ENCODE measurements at regions not wholly inside any gene's neighbourhood (a gene's known extent, or its start where the extent isn't known, plus 50 kb on each side); places are given as distances from the start of the nearest gene placed in this dataset.
"Not testable (repeated sequence)": the region's sequence is repeated elsewhere in the genome, so short reads cannot be mapped to it uniquely, and the experiment has no call there.

- DNase-seq (ENCODE audit: low spot score): no peak
Observed at GRCh38 chr5:163885117-163885516, 379.7 kb downstream of the MAT2B start.

- no peak for DNase-seq (ENCODE audit: low spot score)
Observed at GRCh38 chr5:163887854-163888253, 382.4 kb downstream of the MAT2B start.

GRCh38 chr5:163888366-163888765 lies 382.9 kb downstream of the MAT2B start:
- no peak for DNase-seq (ENCODE audit: low spot score)

GRCh38 chr5:163889369-163889768 lies 383.9 kb downstream of the MAT2B start:
- no peak for DNase-seq (ENCODE audit: low spot score)

GRCh38 chr5:163890261-163890660 lies 384.8 kb downstream of the MAT2B start:
- DNase-seq (ENCODE audit: low spot score): no peak

- DNase-seq (ENCODE audit: low spot score): no peak
Observed at GRCh38 chr5:163893281-163893680, 387.9 kb downstream of the MAT2B start.

GRCh38 chr5:163894645-163895044 lies 389.2 kb downstream of the MAT2B start:
- DNase-seq (ENCODE audit: low spot score): peak; percentile 76

- DNase-seq (ENCODE audit: low spot score): no peak
Observed at GRCh38 chr5:163898873-163899272, 393.5 kb downstream of the MAT2B start.

GRCh38 chr5:163907783-163908182 lies 402.4 kb downstream of the MAT2B start:
- DNase-seq (ENCODE audit: low spot score): not testable (repeated sequence)

GRCh38 chr5:163908253-163908652 lies 402.8 kb downstream of the MAT2B start:
- DNase-seq (ENCODE audit: low spot score): no peak

GRCh38 chr5:163910226-163910625 lies 404.8 kb downstream of the MAT2B start:
- no peak for DNase-seq (ENCODE audit: low spot score)

- DNase-seq (ENCODE audit: low spot score): no peak
Observed at GRCh38 chr5:163912046-163912445, 406.6 kb downstream of the MAT2B start.

- peak; percentile 27 for DNase-seq (ENCODE audit: low spot score)
Observed at GRCh38 chr5:163913548-163913947, 408.1 kb downstream of the MAT2B start.

GRCh38 chr5:163914910-163915309 lies 409.5 kb downstream of the MAT2B start:
- DNase-seq (ENCODE audit: low spot score): no peak

GRCh38 chr5:163915481-163915961 lies 410.1 kb downstream of the MAT2B start:
- no peak for DNase-seq (ENCODE audit: low spot score)

GRCh38 chr5:163916376-163916775 lies 411.0 kb downstream of the MAT2B start:
- no peak for DNase-seq (ENCODE audit: low spot score)

- DNase-seq (ENCODE audit: low spot score): no peak
Observed at GRCh38 chr5:163916861-163917260, 411.4 kb downstream of the MAT2B start.

- DNase-seq (ENCODE audit: low spot score): no peak
Observed at GRCh38 chr5:163917747-163918146, 412.3 kb downstream of the MAT2B start.

- DNase-seq (ENCODE audit: low spot score): not testable (repeated sequence)
Observed at GRCh38 chr5:163934990-163935389, 429.6 kb downstream of the MAT2B start.

GRCh38 chr5:163938595-163938994 lies 433.2 kb downstream of the MAT2B start:
- DNase-seq (ENCODE audit: low spot score): no peak

GRCh38 chr5:163941079-163941478 lies 435.7 kb downstream of the MAT2B start:
- DNase-seq (ENCODE audit: low spot score): no peak

GRCh38 chr5:163943546-163943945 lies 438.1 kb downstream of the MAT2B start:
- no peak for DNase-seq (ENCODE audit: low spot score)

- DNase-seq (ENCODE audit: low spot score): no peak
Observed at GRCh38 chr5:163944738-163945137, 439.3 kb downstream of the MAT2B start.

- DNase-seq (ENCODE audit: low spot score): no peak
Observed at GRCh38 chr5:163947848-163948666, 442.6 kb downstream of the MAT2B start.

Measured in RKO (cell line).